ENCODE measurements at regions not wholly inside any gene's neighbourhood (a gene's known extent, or its start where the extent isn't known, plus 50 kb on each side); places are given as distances from the start of the nearest gene placed in this dataset.

DNA sequence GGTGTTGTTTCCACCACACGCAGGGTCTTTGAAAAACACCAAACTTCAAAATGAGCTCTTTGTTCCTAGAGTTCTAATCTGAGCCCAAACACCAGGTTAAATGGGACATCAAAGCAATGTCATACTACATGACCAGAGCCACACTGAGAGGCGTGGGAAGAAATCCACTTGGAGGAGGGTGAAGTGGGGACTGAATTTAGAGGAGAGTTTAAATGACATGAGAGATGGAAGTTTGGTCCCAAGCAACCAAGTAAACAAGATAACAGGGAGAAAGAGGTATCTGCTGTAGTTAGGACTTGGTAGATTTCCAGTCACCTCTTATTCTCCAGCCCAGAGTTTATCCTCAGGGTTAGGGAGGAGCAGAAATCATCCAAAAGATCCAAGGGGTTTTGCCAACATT lies 290.9 kb upstream of the FAM78B start:
- CTCF ChIA-PET, result interaction anchor here (0.7 kb wide), 1 partner anchor 9 kb away, joined by 3 read pairs; no protein-coding TSS in a partner anchor
- no peak overlapping the region for H3K27ac ChIP-seq (ENCODE audit: extremely low read depth, low read depth, low read length)
- H3K4me3 ChIP-seq (ENCODE audit: low read depth, low read length), result no peak overlapping the region
- no peaks in the 10 kb centered on the region for H3K4me1 ChIP-seq (ENCODE audit: control insufficient read depth, insufficient read depth, low read length)
- no peaks in the 10 kb centered on the region for H3K9me3 ChIP-seq (ENCODE audit: control insufficient read depth, insufficient read depth, low read depth, low read length)
- POLR2A ChIA-PET, result no interaction called here
- H3K36me3 ChIP-seq (ENCODE audit: control insufficient read depth in 2 of 2, insufficient read depth in 1 of 2, low read length in 2 of 2), result no peaks in the 10 kb centered on the region
- TF ChIP-seq ZNF423 (tag by site-specific recombination; IDR thresholded peaks at IDR 0.05) (no peak), HOXA7 (CRISPR knock-in tag; IDR thresholded peaks at IDR 0.05; ENCODE audit: borderline replicate concordance) (no peak), ZNF366 (tag by site-specific recombination; conservative IDR thresholded peaks at IDR 0.05) (no peak), ZNF23 (tag by site-specific recombination; IDR thresholded peaks at IDR 0.05; ENCODE audit: borderline replicate concordance) (no peak)
- TF ChIP-seq, protein P1, sequence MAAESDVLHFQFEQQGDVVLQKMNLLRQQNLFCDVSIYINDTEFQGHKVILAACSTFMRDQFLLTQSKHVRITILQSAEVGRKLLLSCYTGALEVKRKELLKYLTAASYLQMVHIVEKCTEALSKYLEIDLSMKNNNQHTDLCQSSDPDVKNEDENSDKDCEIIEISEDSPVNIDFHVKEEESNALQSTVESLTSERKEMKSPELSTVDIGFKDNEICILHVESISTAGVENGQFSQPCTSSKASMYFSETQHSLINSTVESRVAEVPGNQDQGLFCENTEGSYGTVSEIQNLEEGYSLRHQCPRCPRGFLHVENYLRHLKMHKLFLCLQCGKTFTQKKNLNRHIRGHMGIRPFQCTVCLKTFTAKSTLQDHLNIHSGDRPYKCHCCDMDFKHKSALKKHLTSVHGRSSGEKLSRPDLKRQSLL (tag by site-specific recombination; IDR thresholded peaks at IDR 0.05), result no peak
- TF ChIP-seq, protein P2, sequence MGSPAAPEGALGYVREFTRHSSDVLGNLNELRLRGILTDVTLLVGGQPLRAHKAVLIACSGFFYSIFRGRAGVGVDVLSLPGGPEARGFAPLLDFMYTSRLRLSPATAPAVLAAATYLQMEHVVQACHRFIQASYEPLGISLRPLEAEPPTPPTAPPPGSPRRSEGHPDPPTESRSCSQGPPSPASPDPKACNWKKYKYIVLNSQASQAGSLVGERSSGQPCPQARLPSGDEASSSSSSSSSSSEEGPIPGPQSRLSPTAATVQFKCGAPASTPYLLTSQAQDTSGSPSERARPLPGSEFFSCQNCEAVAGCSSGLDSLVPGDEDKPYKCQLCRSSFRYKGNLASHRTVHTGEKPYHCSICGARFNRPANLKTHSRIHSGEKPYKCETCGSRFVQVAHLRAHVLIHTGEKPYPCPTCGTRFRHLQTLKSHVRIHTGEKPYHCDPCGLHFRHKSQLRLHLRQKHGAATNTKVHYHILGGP (tag by site-specific recombination; IDR thresholded peaks at IDR 0.05), result no peak
- TF ChIP-seq, protein P3, sequence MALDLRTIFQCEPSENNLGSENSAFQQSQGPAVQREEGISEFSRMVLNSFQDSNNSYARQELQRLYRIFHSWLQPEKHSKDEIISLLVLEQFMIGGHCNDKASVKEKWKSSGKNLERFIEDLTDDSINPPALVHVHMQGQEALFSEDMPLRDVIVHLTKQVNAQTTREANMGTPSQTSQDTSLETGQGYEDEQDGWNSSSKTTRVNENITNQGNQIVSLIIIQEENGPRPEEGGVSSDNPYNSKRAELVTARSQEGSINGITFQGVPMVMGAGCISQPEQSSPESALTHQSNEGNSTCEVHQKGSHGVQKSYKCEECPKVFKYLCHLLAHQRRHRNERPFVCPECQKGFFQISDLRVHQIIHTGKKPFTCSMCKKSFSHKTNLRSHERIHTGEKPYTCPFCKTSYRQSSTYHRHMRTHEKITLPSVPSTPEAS (tag by site-specific recombination; IDR thresholded peaks at IDR 0.05), result no peak

DNA sequence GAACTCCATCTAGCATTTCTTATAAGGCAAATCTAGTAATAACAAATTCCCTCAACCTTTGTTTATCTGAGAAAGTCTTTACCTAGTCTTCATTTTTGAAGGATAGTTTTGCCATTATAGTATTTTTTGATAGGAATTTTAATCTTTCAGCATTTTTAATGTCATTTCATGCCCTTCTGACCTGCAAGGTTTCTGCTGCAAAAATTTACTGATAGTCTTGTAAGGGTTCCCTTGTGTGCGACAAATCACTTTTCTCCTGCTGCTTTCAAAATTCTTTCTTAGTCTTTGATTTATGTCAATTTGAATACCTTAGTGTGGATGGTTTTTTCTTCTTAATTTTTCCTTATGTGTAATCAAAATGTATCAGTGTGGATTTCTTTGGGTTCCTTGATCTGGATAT lies 297.5 kb upstream of the FAM78B start:
- H3K36me3 ChIP-seq (ENCODE audit: control insufficient read depth in 2 of 2, insufficient read depth in 1 of 2, low read length in 2 of 2), result no peaks in the 10 kb centered on the region
- peaks cover 6% of the 10 kb centered on the region for H3K4me1 ChIP-seq (ENCODE audit: control insufficient read depth, insufficient read depth, low read length)
- TF ChIP-seq SCRT2 (tag by site-specific recombination; IDR thresholded peaks at IDR 0.05) (no peak), ZNF791 (tag by site-specific recombination; IDR thresholded peaks at IDR 0.05) (peak; percentile 87)
- no peak overlapping the region for H3K27ac ChIP-seq (ENCODE audit: extremely low read depth, low read depth, low read length)
- no peak overlapping the region for H3K4me3 ChIP-seq (ENCODE audit: low read depth, low read length)
- POLR2A ChIA-PET, result no interaction called here
- no peaks in the 10 kb centered on the region for H3K9me3 ChIP-seq (ENCODE audit: control insufficient read depth, insufficient read depth, low read depth, low read length)
- CTCF ChIA-PET, result interaction anchor here (2.1 kb wide), 1 partner anchor 14 kb away, joined by 11 read pairs; no protein-coding TSS in a partner anchor

DNA sequence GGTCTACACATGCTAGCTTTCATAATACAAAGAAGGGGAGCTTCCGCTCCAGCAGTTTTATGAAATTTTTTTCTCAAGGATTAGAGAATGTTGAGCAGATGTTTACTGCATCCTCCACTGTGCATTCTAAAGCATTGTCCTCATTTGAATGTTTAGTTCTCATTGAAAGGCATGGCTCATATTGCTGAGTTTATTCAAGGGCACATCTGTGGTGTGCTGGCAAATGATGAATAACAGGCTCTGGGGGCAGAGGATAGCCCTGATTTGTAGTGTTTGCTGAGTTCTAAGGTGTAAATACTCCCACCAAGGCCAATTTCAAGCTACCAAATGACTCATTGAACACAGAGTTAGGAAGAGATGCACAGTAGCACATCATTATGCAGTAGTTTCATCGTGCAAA lies 303.2 kb upstream of the FAM78B start:
- H3K36me3 ChIP-seq (ENCODE audit: control insufficient read depth in 2 of 2, insufficient read depth in 1 of 2, low read length in 2 of 2), result no peaks in the 10 kb centered on the region
- H3K27ac ChIP-seq (ENCODE audit: extremely low read depth, low read depth, low read length), result no peak overlapping the region
- ChIA-PET CTCF (interaction anchor here (3.7 kb wide), 1 partner anchor 10 kb away, joined by 18 read pairs; no protein-coding TSS in a partner anchor), POLR2A (no interaction called here)
- peaks cover 14% of the 10 kb centered on the region for H3K4me1 ChIP-seq (ENCODE audit: control insufficient read depth, insufficient read depth, low read length)
- no peak overlapping the region for H3K4me3 ChIP-seq (ENCODE audit: low read depth, low read length)
- no peaks in the 10 kb centered on the region for H3K9me3 ChIP-seq (ENCODE audit: control insufficient read depth, insufficient read depth, low read depth, low read length)
- TF ChIP-seq KLF1 (tag by site-specific recombination; IDR thresholded peaks at IDR 0.05), result no peak
- no peak for TF ChIP-seq ZNF792 (tag by site-specific recombination; IDR thresholded peaks at IDR 0.05)
- TF ChIP-seq, protein P4, sequence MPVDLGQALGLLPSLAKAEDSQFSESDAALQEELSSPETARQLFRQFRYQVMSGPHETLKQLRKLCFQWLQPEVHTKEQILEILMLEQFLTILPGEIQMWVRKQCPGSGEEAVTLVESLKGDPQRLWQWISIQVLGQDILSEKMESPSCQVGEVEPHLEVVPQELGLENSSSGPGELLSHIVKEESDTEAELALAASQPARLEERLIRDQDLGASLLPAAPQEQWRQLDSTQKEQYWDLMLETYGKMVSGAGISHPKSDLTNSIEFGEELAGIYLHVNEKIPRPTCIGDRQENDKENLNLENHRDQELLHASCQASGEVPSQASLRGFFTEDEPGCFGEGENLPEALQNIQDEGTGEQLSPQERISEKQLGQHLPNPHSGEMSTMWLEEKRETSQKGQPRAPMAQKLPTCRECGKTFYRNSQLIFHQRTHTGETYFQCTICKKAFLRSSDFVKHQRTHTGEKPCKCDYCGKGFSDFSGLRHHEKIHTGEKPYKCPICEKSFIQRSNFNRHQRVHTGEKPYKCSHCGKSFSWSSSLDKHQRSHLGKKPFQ (tag by site-specific recombination; IDR thresholded peaks at IDR 0.05), result no peak
- TF ChIP-seq ZNF112 (tag by site-specific recombination; IDR thresholded peaks at IDR 0.05), result no peak
- TF ChIP-seq ZNF146 (tag by site-specific recombination; IDR thresholded peaks at IDR 0.05), result no peak
- no peak for TF ChIP-seq ZNF266 (tag by site-specific recombination; IDR thresholded peaks at IDR 0.05; ENCODE audit: low read depth)
- no peak for TF ChIP-seq SP7 (tag by site-specific recombination; IDR thresholded peaks at IDR 0.05)
- TF ChIP-seq, protein P5, sequence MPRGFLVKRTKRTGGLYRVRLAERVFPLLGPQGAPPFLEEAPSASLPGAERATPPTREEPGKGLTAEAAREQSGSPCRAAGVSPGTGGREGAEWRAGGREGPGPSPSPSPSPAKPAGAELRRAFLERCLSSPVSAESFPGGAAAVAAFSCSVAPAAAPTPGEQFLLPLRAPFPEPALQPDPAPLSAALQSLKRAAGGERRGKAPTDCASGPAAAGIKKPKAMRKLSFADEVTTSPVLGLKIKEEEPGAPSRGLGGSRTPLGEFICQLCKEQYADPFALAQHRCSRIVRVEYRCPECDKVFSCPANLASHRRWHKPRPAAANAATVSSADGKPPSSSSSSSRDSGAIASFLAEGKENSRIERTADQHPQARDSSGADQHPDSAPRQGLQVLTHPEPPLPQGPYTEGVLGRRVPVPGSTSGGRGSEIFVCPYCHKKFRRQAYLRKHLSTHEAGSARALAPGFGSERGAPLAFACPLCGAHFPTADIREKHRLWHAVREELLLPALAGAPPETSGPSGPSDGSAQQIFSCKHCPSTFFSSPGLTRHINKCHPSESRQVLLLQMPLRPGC (tag by site-specific recombination; IDR thresholded peaks at IDR 0.05), result no peak
- no peak for TF ChIP-seq REPIN1 (tag by site-specific recombination; IDR thresholded peaks at IDR 0.05; ENCODE audit: low read depth)
- TF ChIP-seq OSR2 (tag by site-specific recombination; IDR thresholded peaks at IDR 0.05), result no peak
- TF ChIP-seq, protein P6, sequence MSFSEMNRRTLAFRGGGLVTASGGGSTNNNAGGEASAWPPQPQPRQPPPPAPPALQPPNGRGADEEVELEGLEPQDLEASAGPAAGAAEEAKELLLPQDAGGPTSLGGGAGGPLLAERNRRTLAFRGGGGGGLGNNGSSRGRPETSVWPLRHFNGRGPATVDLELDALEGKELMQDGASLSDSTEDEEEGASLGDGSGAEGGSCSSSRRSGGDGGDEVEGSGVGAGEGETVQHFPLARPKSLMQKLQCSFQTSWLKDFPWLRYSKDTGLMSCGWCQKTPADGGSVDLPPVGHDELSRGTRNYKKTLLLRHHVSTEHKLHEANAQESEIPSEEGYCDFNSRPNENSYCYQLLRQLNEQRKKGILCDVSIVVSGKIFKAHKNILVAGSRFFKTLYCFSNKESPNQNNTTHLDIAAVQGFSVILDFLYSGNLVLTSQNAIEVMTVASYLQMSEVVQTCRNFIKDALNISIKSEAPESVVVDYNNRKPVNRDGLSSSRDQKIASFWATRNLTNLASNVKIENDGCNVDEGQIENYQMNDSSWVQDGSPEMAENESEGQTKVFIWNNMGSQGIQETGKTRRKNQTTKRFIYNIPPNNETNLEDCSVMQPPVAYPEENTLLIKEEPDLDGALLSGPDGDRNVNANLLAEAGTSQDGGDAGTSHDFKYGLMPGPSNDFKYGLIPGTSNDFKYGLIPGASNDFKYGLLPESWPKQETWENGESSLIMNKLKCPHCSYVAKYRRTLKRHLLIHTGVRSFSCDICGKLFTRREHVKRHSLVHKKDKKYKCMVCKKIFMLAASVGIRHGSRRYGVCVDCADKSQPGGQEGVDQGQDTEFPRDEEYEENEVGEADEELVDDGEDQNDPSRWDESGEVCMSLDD (tag by site-specific recombination; IDR thresholded peaks at IDR 0.05), result no peak
